IMR-90 (cell line): ENCODE measurements at regions not wholly inside any gene's neighbourhood (a gene's known extent, or its start where the extent isn't known, plus 50 kb on each side); places are given as distances from the start of the nearest gene placed in this dataset.

Experiments used
- ATAC-seq: fragments of 200-7000 bp; cut with Tn5 transposase; 2 replicates; pipeline ENCODE4 v1.9.1; 2020; ENCODE audit warnings: low read depth, mild to moderate bottlenecking, moderate library complexity
- BruUV-seq: library from RNA; stranded (reverse); fragments of 400-500 nt; replicated peaks from 2 replicates; lab custom pipeline; 2021; lab: Mats Ljungman, UMichigan
- CTCF ChIA-PET: fragments of 300-600 bp; formaldehyde crosslinking; extraction: SDS; loops from one replicate; lab custom pipeline; 2021; ENCODE audit warnings: antibody characterized with exemption; lab: Yijun Ruan, JAX
- POLR2A ChIA-PET: fragments of 300-600 bp; sonication (Branson Sonifier 250); formaldehyde crosslinking; loops from one replicate; lab custom pipeline; 2022; ENCODE audit warnings: antibody characterized with exemption; ENCODE audit not compliant: unreplicated experiment; lab: Charles Lee
- DNase-seq: peaks from one replicate; pipeline ENCODE4 v3.0.0; 2013
- H2AFZ ChIP-seq: replicated peaks from 2 replicates; pipeline ENCODE3; 2013; ENCODE audit warnings: low read length, mild to moderate bottlenecking; ENCODE audit not compliant: poor library complexity
- H2AK5ac ChIP-seq: 2 replicates; pipeline ENCODE4 v1.6.1; 2013; ENCODE audit warnings: low read depth, low read length, inconsistent platforms
- H2AK9ac ChIP-seq: replicated peaks from 2 replicates; pipeline ENCODE3; 2013; ENCODE audit warnings: mild to moderate bottlenecking, low read depth, low read length, moderate library complexity; ENCODE audit not compliant: poor library complexity
- H2BK120ac ChIP-seq: 2 replicates; pipeline ENCODE4 v1.6.1; 2013; ENCODE audit warnings: low read depth, low read length, inconsistent platforms
- H2BK15ac ChIP-seq: 3 replicates; pipeline ENCODE4 v1.6.1; 2013; ENCODE audit warnings: low read depth, low read length, inconsistent platforms
- H2BK20ac ChIP-seq: 2 replicates; pipeline ENCODE4 v1.6.1; 2013; ENCODE audit warnings: low read depth, mild to moderate bottlenecking, inconsistent platforms, low read length, moderate library complexity
- H2BK5ac ChIP-seq: 2 replicates; pipeline ENCODE4 v1.6.1; 2013; ENCODE audit warnings: mild to moderate bottlenecking, low read depth, low read length, inconsistent platforms; ENCODE audit not compliant: poor library complexity, severe bottlenecking
- H3K14ac ChIP-seq: replicated peaks from 2 replicates; pipeline ENCODE4 v1.6.1; 2013; ENCODE audit warnings: low read depth, low read length, inconsistent platforms
- H3K18ac ChIP-seq: 2 replicates; pipeline ENCODE4 v1.6.1; 2013; ENCODE audit warnings: low read depth, low read length, control low read depth
- H3K23ac ChIP-seq: 2 replicates; pipeline ENCODE4 v1.6.1; 2013; ENCODE audit warnings: low read depth, low read length, inconsistent platforms
- H3K27ac ChIP-seq: 2 replicates; pipeline ENCODE4 v1.5.1; 2013; ENCODE audit warnings: mild to moderate bottlenecking, control low read depth, low read length; ENCODE audit not compliant: insufficient read depth
- H3K27me3 ChIP-seq: 2 replicates; pipeline ENCODE4 v1.6.1; 2013; ENCODE audit warnings: low read length; ENCODE audit not compliant: control insufficient read depth, insufficient read depth
- H3K36me3 ChIP-seq: 2 replicates; pipeline ENCODE4 v1.6.1; 2013; ENCODE audit warnings: low read length, mixed read lengths; ENCODE audit not compliant: control insufficient read depth, insufficient read depth
- H3K4ac ChIP-seq: 2 replicates; pipeline ENCODE4 v1.6.1; 2013; ENCODE audit warnings: low read depth, low read length, inconsistent platforms
- H3K4me1 ChIP-seq: 2 replicates; pipeline ENCODE4 v1.6.1; 2013; ENCODE audit warnings: low read length, mixed read lengths; ENCODE audit not compliant: control insufficient read depth, insufficient read depth
- H3K4me2 ChIP-seq: 2 replicates; pipeline ENCODE4 v1.6.1; 2013; ENCODE audit warnings: low read depth, mild to moderate bottlenecking, control low read depth, low read length, moderate library complexity
- H3K4me3 ChIP-seq: 2 replicates; pipeline ENCODE4 v1.5.1; 2013; ENCODE audit warnings: low read depth, mild to moderate bottlenecking, control low read depth, low read length, moderate library complexity; ENCODE audit not compliant: insufficient read depth
- H3K56ac ChIP-seq: 2 replicates; pipeline ENCODE4 v1.6.1; 2013; ENCODE audit warnings: low read length, inconsistent platforms; ENCODE audit not compliant: insufficient read depth; ENCODE audit errors: extremely low read depth
- H3K79me1 ChIP-seq, 2 experiments: 2 replicates each; pipeline ENCODE4 v1.6.1; 2013; ENCODE audit warnings: low read length in 2 of 2, inconsistent platforms in 1 of 2, low read depth in 1 of 2
- H3K9ac ChIP-seq: 2 replicates; pipeline ENCODE4 v1.6.1; 2013; ENCODE audit warnings: low read depth, low read length, control low read depth
- H3K9me1 ChIP-seq: 2 replicates; pipeline ENCODE4 v1.6.1; 2013; ENCODE audit warnings: low read length, inconsistent platforms; ENCODE audit not compliant: insufficient read depth
- H3K9me3 ChIP-seq: 2 replicates; pipeline ENCODE4 v1.6.1; 2013; ENCODE audit warnings: low read length; ENCODE audit not compliant: control insufficient read depth, insufficient read depth
- H4K20me1 ChIP-seq: 2 replicates; pipeline ENCODE4 v1.6.1; 2013; ENCODE audit warnings: low read length, inconsistent platforms; ENCODE audit not compliant: insufficient read depth
- H4K5ac ChIP-seq: 2 replicates; pipeline ENCODE4 v1.6.1; 2013; ENCODE audit warnings: mild to moderate bottlenecking, low read depth, low read length, control low read depth
- H4K8ac ChIP-seq, 2 experiments: 2 replicates each; pipeline ENCODE4 v1.6.1; 2013; ENCODE audit warnings: low read depth in 2 of 2, low read length in 2 of 2, control low read depth in 1 of 2, inconsistent platforms in 1 of 2
- H4K91ac ChIP-seq: 2 replicates; pipeline ENCODE4 v1.6.1; 2013; ENCODE audit warnings: low read depth, low read length, inconsistent platforms; ENCODE audit not compliant: insufficient read depth
- CEBPB ChIP-seq: IDR thresholded peaks from 2 replicates; pipeline ENCODE4 v1.6.1; 2012; ENCODE audit warnings: low read depth, low read length, improper control_type of control experiment
- FOS ChIP-seq: fragments of 150-350 bp; IDR thresholded peaks from 2 replicates; pipeline ENCODE4 v1.6.1; 2016; ENCODE audit warnings: low read depth, low read length
- RAD21 ChIP-seq: IDR thresholded peaks from 2 replicates; pipeline ENCODE4 v1.6.1; 2012; ENCODE audit warnings: low read length, improper control_type of control experiment
- RFX5 ChIP-seq: IDR thresholded peaks from 2 replicates; pipeline ENCODE4 v1.8.0; 2012; ENCODE audit warnings: low read depth, mild to moderate bottlenecking, low read length, moderate library complexity
- WGBS, 2 experiments: methylation state at CpG; one replicate each; pipeline versions ENCODE4 v1.1.5 to v1.1.7; 2013; ENCODE audit warnings: missing lambda C conversion rate in 2 of 2; ENCODE audit not compliant: insufficient read length in 1 of 2; ENCODE audit errors: extremely low coverage in 2 of 2; 5-methylcytosine and 5-hydroxymethylcytosine counted together
- dilution Hi-C: fragments of 300-500 bp; cut with HindIII; formaldehyde crosslinking; loops from one replicate; pipeline ENCODE4 v1.14.3; 2018; ENCODE audit warnings: low sequenced_read_pairs; ENCODE audit not compliant: unreplicated experiment
- in situ Hi-C: fragments of 300-500 bp; cut with MboI; formaldehyde crosslinking; loops from 3 replicates; pipeline ENCODE4 v1.14.3; 2019; ENCODE audit warnings: low sequenced_read_pairs, inconsistent platforms, mixed read lengths
- intact Hi-C: fragments of 100-400 bp; cut with micrococcal nuclease; formaldehyde crosslinking; loops from 2 replicates; pipeline ENCODE4 v1.10.0; 2022
- TF ChIP-seq, protein P1 (sequence below): fragments of 150-350 bp; IDR thresholded peaks from 2 replicates; pipeline ENCODE4 v1.6.1; 2017; ENCODE audit warnings: mild to moderate bottlenecking, antibody characterized with exemption, low read length, low read depth

DNA sequence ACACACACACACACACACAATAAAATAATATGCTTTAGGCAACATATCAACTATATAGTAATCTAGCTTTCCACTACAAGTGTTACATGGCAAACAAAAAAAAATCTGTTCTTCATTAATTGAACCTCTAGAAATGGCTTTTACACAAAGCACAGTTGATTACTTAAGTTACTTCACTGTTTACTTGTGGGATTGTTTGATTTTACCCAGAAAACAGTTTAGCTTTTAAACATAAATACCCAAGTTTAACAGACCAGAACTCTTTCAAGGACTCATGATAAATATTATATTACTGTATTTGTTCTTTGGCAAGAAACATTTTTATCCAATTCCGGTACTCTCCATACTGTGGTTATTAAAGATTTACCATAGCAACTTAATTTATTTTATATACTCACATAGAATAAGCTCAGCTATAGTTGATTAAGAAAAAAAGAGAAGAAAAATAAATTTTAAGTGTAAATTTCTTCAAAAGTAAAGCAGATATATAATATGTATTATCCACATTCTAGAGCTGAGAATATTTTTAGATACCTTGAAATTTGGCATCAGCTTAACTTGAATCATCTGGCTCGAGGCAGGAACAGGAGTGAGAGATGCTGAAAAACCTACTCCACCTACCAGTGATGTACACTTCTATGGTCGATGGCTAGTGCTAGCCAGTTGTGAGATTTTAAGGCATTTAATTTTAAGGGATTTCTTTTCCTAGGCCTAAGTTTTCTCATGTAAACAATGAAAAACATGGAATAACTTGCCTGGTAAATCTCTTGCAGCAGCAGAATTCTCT lies 126.0 kb downstream of the BTG1 start:
- H3K14ac ChIP-seq = no peak overlapping the region
- H3K4me2 ChIP-seq = no peak overlapping the region
- H2AK9ac ChIP-seq = no peak overlapping the region
- H4K5ac ChIP-seq = no peak overlapping the region
- H4K91ac ChIP-seq = no peak overlapping the region
- H3K9ac ChIP-seq = no peak overlapping the region
- POLR2A ChIA-PET = no interaction called here
- no peaks in the 10 kb centered on the region for H3K36me3 ChIP-seq
- no peak overlapping the region for H2AK5ac ChIP-seq
- H2BK15ac ChIP-seq = no peak overlapping the region
- no peak overlapping the region for H2BK20ac ChIP-seq
- H3K23ac ChIP-seq = no peak overlapping the region
- no peak overlapping the region for H3K27ac ChIP-seq
- ATAC-seq (no peak), DNase-seq (no peak)
- in situ Hi-C loops (no loop called here), intact Hi-C loops (no loop called here), dilution Hi-C loops (no loop called here)
- no peak for TF ChIP-seq CEBPB
- no peak for TF ChIP-seq FOS
- TF ChIP-seq RAD21 = no peak
- no peak for TF ChIP-seq RFX5
- TF ChIP-seq, protein P1, sequence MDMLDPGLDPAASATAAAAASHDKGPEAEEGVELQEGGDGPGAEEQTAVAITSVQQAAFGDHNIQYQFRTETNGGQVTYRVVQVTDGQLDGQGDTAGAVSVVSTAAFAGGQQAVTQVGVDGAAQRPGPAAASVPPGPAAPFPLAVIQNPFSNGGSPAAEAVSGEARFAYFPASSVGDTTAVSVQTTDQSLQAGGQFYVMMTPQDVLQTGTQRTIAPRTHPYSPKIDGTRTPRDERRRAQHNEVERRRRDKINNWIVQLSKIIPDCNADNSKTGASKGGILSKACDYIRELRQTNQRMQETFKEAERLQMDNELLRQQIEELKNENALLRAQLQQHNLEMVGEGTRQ = no peak
- peaks cover 2% of the 10 kb centered on the region; the same call in 1 of the 2 replicates for H3K4me1 ChIP-seq
- BruUV-seq = no TSS peak
- H2BK5ac ChIP-seq = no peak overlapping the region
- no peaks in the 10 kb centered on the region for H3K9me1 ChIP-seq
- WGBS, 2 experiments = no CpG with 5 or more reads among the region's 3 CpGs
- CTCF ChIA-PET = no interaction called here
- H3K4ac ChIP-seq = no peak overlapping the region
- no peak overlapping the region for H3K56ac ChIP-seq
- no peaks in the 10 kb centered on the region for H3K79me1 ChIP-seq
- H3K27me3 ChIP-seq = no peaks in the 10 kb centered on the region
- H4K20me1 ChIP-seq = no peaks in the 10 kb centered on the region
- no peaks in the 10 kb centered on the region for H3K9me3 ChIP-seq
- H4K8ac ChIP-seq = no peak overlapping the region
- no peak overlapping the region for H2BK120ac ChIP-seq
- H2AFZ ChIP-seq = no peak overlapping the region
- no peak overlapping the region for H3K4me3 ChIP-seq
- peak overlapping the region; percentile 41; the same call in 1 of the 2 replicates for H3K18ac ChIP-seq
